H9 (cell line): ENCODE measurements at regions not wholly inside any gene's neighbourhood (a gene's known extent, or its start where the extent isn't known, plus 50 kb on each side); places are given as distances from the start of the nearest gene placed in this dataset.

Experiments used
- DNase-seq: peaks from one replicate; pipeline ENCODE4 v3.0.0-alpha.2; 2017
- H2AFZ ChIP-seq: one replicate; pipeline ENCODE4 v1.6.1; 2013; ENCODE audit warnings: mild to moderate bottlenecking, low read length, control low read depth, moderate library complexity
- H2AK5ac ChIP-seq: 2 replicates; pipeline ENCODE4 v1.6.1; 2013; ENCODE audit warnings: low read length, control low read depth, mixed read lengths; ENCODE audit not compliant: insufficient read length
- H2BK120ac ChIP-seq: one replicate; pipeline ENCODE4 v1.6.1; 2013; ENCODE audit warnings: low read depth, mild to moderate bottlenecking, low read length, control low read depth, inconsistent platforms; ENCODE audit not compliant: poor library complexity, severe bottlenecking
- H2BK12ac ChIP-seq: 2 replicates; pipeline ENCODE4 v1.6.1; 2013; ENCODE audit warnings: low read length, control low read depth, mixed read lengths, low read depth; ENCODE audit not compliant: insufficient read length
- H2BK15ac ChIP-seq: 2 replicates; pipeline ENCODE4 v1.6.1; 2013; ENCODE audit warnings: low read depth, low read length, control low read depth
- H2BK20ac ChIP-seq: one replicate; pipeline ENCODE4 v1.6.1; 2013; ENCODE audit warnings: low read depth, mild to moderate bottlenecking, low read length, control low read depth, inconsistent platforms; ENCODE audit not compliant: poor library complexity, severe bottlenecking
- H2BK5ac ChIP-seq: 2 replicates; pipeline ENCODE4 v1.6.1; 2013; ENCODE audit warnings: low read length, control low read depth, mixed read lengths; ENCODE audit not compliant: insufficient read length
- H3K14ac ChIP-seq: 2 replicates; pipeline ENCODE4 v1.6.1; 2013; ENCODE audit warnings: low read length, control low read depth; ENCODE audit not compliant: insufficient read depth
- H3K18ac ChIP-seq: 2 replicates; pipeline ENCODE4 v1.6.1; 2013; ENCODE audit warnings: low read depth, mild to moderate bottlenecking, mixed read lengths, low read length, control low read depth; ENCODE audit not compliant: insufficient read length
- H3K23ac ChIP-seq: 2 replicates; pipeline ENCODE4 v1.6.1; 2013; ENCODE audit warnings: low read length, control low read depth, mixed read lengths, low read depth; ENCODE audit not compliant: insufficient read length
- H3K23me2 ChIP-seq: 2 replicates; pipeline ENCODE4 v1.6.1; 2013; ENCODE audit warnings: low read depth, mild to moderate bottlenecking, mixed read lengths, low read length, control low read depth; ENCODE audit not compliant: insufficient read length, poor library complexity, severe bottlenecking
- H3K27ac ChIP-seq: 2 replicates; pipeline ENCODE4 v1.5.1; 2013; ENCODE audit warnings: low read length, control low read depth, mixed read lengths, low read depth; ENCODE audit not compliant: insufficient read length
- H3K27me3 ChIP-seq: 2 replicates; pipeline ENCODE4 v1.6.1; 2013; ENCODE audit warnings: low read length, control low read depth, inconsistent platforms; ENCODE audit not compliant: insufficient read depth
- H3K4ac ChIP-seq: 2 replicates; pipeline ENCODE4 v1.6.1; 2013; ENCODE audit warnings: low read depth, mild to moderate bottlenecking, control low read depth, inconsistent platforms, low read length, moderate library complexity
- H3K4me1 ChIP-seq: 2 replicates; pipeline ENCODE4 v1.6.1; 2013; ENCODE audit warnings: low read length, control low read depth, inconsistent platforms; ENCODE audit not compliant: insufficient read depth
- H3K4me2 ChIP-seq: 2 replicates; pipeline ENCODE4 v1.6.1; 2013; ENCODE audit warnings: low read length, control low read depth, mixed read lengths; ENCODE audit not compliant: insufficient read length, insufficient read depth
- H3K56ac ChIP-seq: 2 replicates; pipeline ENCODE4 v1.6.1; 2013; ENCODE audit warnings: low read depth, mild to moderate bottlenecking, mixed read lengths, low read length, control low read depth; ENCODE audit not compliant: insufficient read length
- H3K79me1 ChIP-seq: 2 replicates; pipeline ENCODE4 v1.6.1; 2013; ENCODE audit warnings: low read depth, mild to moderate bottlenecking, moderate library complexity, low read length, control low read depth, inconsistent platforms; ENCODE audit not compliant: insufficient read depth, poor library complexity, severe bottlenecking
- H3K79me2 ChIP-seq: 2 replicates; pipeline ENCODE4 v1.6.1; 2013; ENCODE audit warnings: low read length, control low read depth, inconsistent platforms; ENCODE audit not compliant: insufficient read depth
- H3K9ac ChIP-seq: 2 replicates; pipeline ENCODE4 v1.6.1; 2013; ENCODE audit warnings: low read length, control low read depth, mixed read lengths; ENCODE audit not compliant: insufficient read length; ENCODE audit errors: extremely low read depth
- H3K9me3 ChIP-seq: one replicate; pipeline ENCODE4 v1.6.1; 2013; ENCODE audit warnings: low read depth, low read length, inconsistent platforms; ENCODE audit not compliant: control insufficient read depth
- H3T11ph ChIP-seq: one replicate; pipeline ENCODE4 v1.6.1; 2013; ENCODE audit warnings: mild to moderate bottlenecking, low read length, control low read depth, inconsistent platforms
- H4K20me1 ChIP-seq: one replicate; pipeline ENCODE4 v1.6.1; 2013; ENCODE audit not compliant: control insufficient read depth, insufficient read length, insufficient read depth
- H4K5ac ChIP-seq: 2 replicates; pipeline ENCODE4 v1.6.1; 2013; ENCODE audit warnings: low read depth, mild to moderate bottlenecking, mixed read lengths, low read length, control low read depth; ENCODE audit not compliant: insufficient read length
- H4K8ac ChIP-seq: replicated peaks from 2 replicates; pipeline ENCODE4 v1.6.1; 2013; ENCODE audit warnings: low read length, control low read depth, mixed read lengths, low read depth; ENCODE audit not compliant: insufficient read length
- H4K91ac ChIP-seq: 2 replicates; pipeline ENCODE4 v1.6.1; 2013; ENCODE audit warnings: low read depth, mild to moderate bottlenecking, moderate library complexity, mixed read lengths, low read length, control low read depth; ENCODE audit not compliant: insufficient read length
- H3K27ac Mint-ChIP-seq, 3 experiments: 2 replicates in 2 of 3; 3 replicates in 1 of 3; pipeline ENCODE4 v1.8.0; 2020 to 2021; ENCODE audit warnings: mixed read lengths in 3 of 3, mild to moderate bottlenecking in 1 of 3, moderate library complexity in 1 of 3
- H3K27me3 Mint-ChIP-seq: 2 replicates; pipeline ENCODE4 v1.8.0; 2021; ENCODE audit warnings: low read depth, mild to moderate bottlenecking, moderate library complexity, mixed read lengths
- H3K36me3 Mint-ChIP-seq, 3 experiments: 2 replicates in 2 of 3; 3 replicates in 1 of 3; pipeline ENCODE4 v1.8.0; 2020 to 2021; ENCODE audit warnings: low read depth in 3 of 3, mixed read lengths in 3 of 3; ENCODE audit not compliant: insufficient read depth in 1 of 3
- H3K4me1 Mint-ChIP-seq, 2 experiments: 2 replicates each; pipeline ENCODE4 v1.8.0; 2020; ENCODE audit warnings: mixed read lengths in 2 of 2
- H3K4me3 Mint-ChIP-seq, 2 experiments: 2 replicates in 1 of 2; 3 replicates in 1 of 2; pipeline ENCODE4 v1.8.0; 2020 to 2021; ENCODE audit warnings: mild to moderate bottlenecking in 2 of 2, mixed read lengths in 2 of 2, moderate library complexity in 1 of 2
- H3K9me3 Mint-ChIP-seq, 2 experiments: 2 replicates in 1 of 2; 3 replicates in 1 of 2; pipeline ENCODE4 v1.8.0; 2020; ENCODE audit warnings: mild to moderate bottlenecking in 2 of 2, mixed read lengths in 2 of 2, moderate library complexity in 1 of 2
- CTCF ChIP-seq: fragments of 200-600 bp; sonication (generic); conservative IDR thresholded peaks from 3 replicates; pipeline ENCODE4 v1.8.0; 2021; ENCODE audit warnings: antibody characterized with exemption, mild to moderate bottlenecking
- WGBS: extraction: QIAGEN DNeasy Blood & Tissue Kit; methylation state at CpG from one replicate; pipeline ENCODE4 v1.1.7; 2013; ENCODE audit warnings: missing lambda C conversion rate, low lambda C conversion rate, mixed read lengths; ENCODE audit not compliant: insufficient read length; ENCODE audit errors: extremely low coverage; 5-methylcytosine and 5-hydroxymethylcytosine counted together

GRCh38 chr10:118868589-118868988 lies 113.8 kb upstream of the CACUL1 start:
- no peaks in the 10 kb centered on the region for H3K79me1 ChIP-seq
- Mint-ChIP-seq H3K9me3 (no peaks in the 10 kb centered on the region), H3K4me1 (peaks cover 23 to 27% of the 10 kb centered on the region in 2 experiments), H3K36me3 (no peaks in the 10 kb centered on the region; a peak in 1 of 7 replicates), H3K4me3 (no peak overlapping the region), H3K27me3 (peaks cover 3% of the 10 kb centered on the region; the same call in 1 of the 2 replicates), H3K27ac (no peak overlapping the region)
- no peak overlapping the region for H2AFZ ChIP-seq
- no CpG with 5 or more reads among the region's 5 CpGs for WGBS
- H2BK12ac ChIP-seq: no peak overlapping the region
- H3K9me3 ChIP-seq: no peaks in the 10 kb centered on the region
- no peaks in the 10 kb centered on the region for H3K27me3 ChIP-seq
- no peak overlapping the region for H3K23ac ChIP-seq
- H3K18ac ChIP-seq: no peak overlapping the region
- H3K56ac ChIP-seq: no peak overlapping the region
- H3K79me2 ChIP-seq: no peaks in the 10 kb centered on the region
- TF ChIP-seq CTCF: no peak
- no peaks in the 10 kb centered on the region; the same call in 1 of the 2 replicates for H3K4me1 ChIP-seq
- no peaks in the 10 kb centered on the region for H4K20me1 ChIP-seq
- no peak overlapping the region for H3K14ac ChIP-seq
- H2BK5ac ChIP-seq: no peak overlapping the region
- H2BK15ac ChIP-seq: no peak overlapping the region
- H4K5ac ChIP-seq: no peak overlapping the region
- H4K8ac ChIP-seq: no peak overlapping the region
- H3K4ac ChIP-seq: no peak overlapping the region
- H2BK20ac ChIP-seq: no peak overlapping the region
- H3K9ac ChIP-seq: no peak overlapping the region
- H3T11ph ChIP-seq: no peak overlapping the region
- H2BK120ac ChIP-seq: no peak overlapping the region
- no peak for DNase-seq
- H3K23me2 ChIP-seq: no peaks in the 10 kb centered on the region
- no peak overlapping the region for H3K4me2 ChIP-seq
- H4K91ac ChIP-seq: no peak overlapping the region
- H3K27ac ChIP-seq: no peak overlapping the region
- H2AK5ac ChIP-seq: no peak overlapping the region
